ENCODE measurements at regions not wholly inside any gene's neighbourhood (a gene's known extent, or its start where the extent isn't known, plus 50 kb on each side); places are given as distances from the start of the nearest gene placed in this dataset.

GRCh38 chr1:60848583-60849188 lies 233.7 kb upstream of the NFIA start:
- Histone ChIP-seq H4K8ac (replicated peaks; ENCODE audit: insufficient read length, low read depth, low read length) (no peak overlapping the region), H4K20me1 (ENCODE audit: control insufficient read depth, insufficient read depth, insufficient read length) (no peaks in the 10 kb centered on the region), H3K56ac (ENCODE audit: insufficient read length, low read depth, low read length) (no peak overlapping the region), H3K27me3 (ENCODE audit: insufficient read depth, low read length) (no peaks in the 10 kb centered on the region), H2BK12ac (ENCODE audit: insufficient read length, low read depth, low read length) (no peak overlapping the region), H4K91ac (ENCODE audit: insufficient read length, low read depth, low read length) (no peak overlapping the region), H3K14ac (ENCODE audit: insufficient read depth, low read length) (no peak overlapping the region), H3K23ac (ENCODE audit: insufficient read length, low read depth, low read length) (no peak overlapping the region), H4K5ac (ENCODE audit: insufficient read length, low read depth, low read length) (no peak overlapping the region), H3K79me1 (ENCODE audit: insufficient read depth, low read depth, low read length, poor library complexity, severe bottlenecking) (no peaks in the 10 kb centered on the region), H3T11ph (ENCODE audit: low read length) (no peak overlapping the region), H2BK20ac (ENCODE audit: low read depth, low read length, poor library complexity, severe bottlenecking) (no peak overlapping the region), H3K18ac (ENCODE audit: insufficient read length, low read depth, low read length) (no peak overlapping the region), H3K9me3 (ENCODE audit: control insufficient read depth, low read depth, low read length) (no peaks in the 10 kb centered on the region), H2AFZ (ENCODE audit: low read length) (no peak overlapping the region), H3K9ac (ENCODE audit: extremely low read depth, insufficient read length, low read length) (no peak overlapping the region), H3K27ac (ENCODE audit: insufficient read length, low read depth, low read length) (no peak overlapping the region), H3K23me2 (ENCODE audit: insufficient read length, low read depth, low read length, poor library complexity, severe bottlenecking) (no peaks in the 10 kb centered on the region), H2BK120ac (ENCODE audit: low read depth, low read length, poor library complexity, severe bottlenecking) (no peak overlapping the region), H3K4me2 (ENCODE audit: insufficient read depth, insufficient read length, low read length) (no peak overlapping the region), H2BK15ac (ENCODE audit: low read depth, low read length) (no peak overlapping the region), H3K4ac (ENCODE audit: low read depth, low read length) (no peak overlapping the region), H3K79me2 (ENCODE audit: insufficient read depth, low read length) (no peaks in the 10 kb centered on the region), H2AK5ac (ENCODE audit: insufficient read length, low read length) (no peak overlapping the region), H3K4me1 (ENCODE audit: insufficient read depth, low read length) (peaks cover 7% of the 10 kb centered on the region), H2BK5ac (ENCODE audit: insufficient read length, low read length) (no peak overlapping the region)
- Mint-ChIP-seq H3K4me1 (peaks cover 21 to 22% of the 10 kb centered on the region in 2 experiments), H3K27ac (peak overlapping the region; percentile 71 to 87 (median 72); a peak in 6 of 7 replicates), H3K4me3 (no peak overlapping the region), H3K27me3 (ENCODE audit: low read depth) (peaks cover 3% of the 10 kb centered on the region; the same call in 1 of the 2 replicates), H3K36me3 (ENCODE audit: insufficient read depth in 1 of 3, low read depth in 3 of 3) (peaks cover 27 to 33% (median 28%) of the 10 kb centered on the region in 3 experiments), H3K9me3 (peaks cover 32 to 34% of the 10 kb centered on the region in 2 experiments)
- no CpG with 5 or more reads among the region's 1 CpG for WGBS (ENCODE audit: extremely low coverage, insufficient read length, low lambda C conversion rate)
- DNase-seq = no peak
- TF ChIP-seq, protein P1, sequence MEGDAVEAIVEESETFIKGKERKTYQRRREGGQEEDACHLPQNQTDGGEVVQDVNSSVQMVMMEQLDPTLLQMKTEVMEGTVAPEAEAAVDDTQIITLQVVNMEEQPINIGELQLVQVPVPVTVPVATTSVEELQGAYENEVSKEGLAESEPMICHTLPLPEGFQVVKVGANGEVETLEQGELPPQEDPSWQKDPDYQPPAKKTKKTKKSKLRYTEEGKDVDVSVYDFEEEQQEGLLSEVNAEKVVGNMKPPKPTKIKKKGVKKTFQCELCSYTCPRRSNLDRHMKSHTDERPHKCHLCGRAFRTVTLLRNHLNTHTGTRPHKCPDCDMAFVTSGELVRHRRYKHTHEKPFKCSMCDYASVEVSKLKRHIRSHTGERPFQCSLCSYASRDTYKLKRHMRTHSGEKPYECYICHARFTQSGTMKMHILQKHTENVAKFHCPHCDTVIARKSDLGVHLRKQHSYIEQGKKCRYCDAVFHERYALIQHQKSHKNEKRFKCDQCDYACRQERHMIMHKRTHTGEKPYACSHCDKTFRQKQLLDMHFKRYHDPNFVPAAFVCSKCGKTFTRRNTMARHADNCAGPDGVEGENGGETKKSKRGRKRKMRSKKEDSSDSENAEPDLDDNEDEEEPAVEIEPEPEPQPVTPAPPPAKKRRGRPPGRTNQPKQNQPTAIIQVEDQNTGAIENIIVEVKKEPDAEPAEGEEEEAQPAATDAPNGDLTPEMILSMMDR (conservative IDR thresholded peaks at IDR 0.05) = peak; percentile 80
